ENCODE measurements at regions not wholly inside any gene's neighbourhood (a gene's known extent, or its start where the extent isn't known, plus 50 kb on each side); places are given as distances from the start of the nearest gene placed in this dataset.
"Not testable (repeated sequence)": the region's sequence is repeated elsewhere in the genome, so short reads cannot be mapped to it uniquely, and the experiment has no call there.

DNA sequence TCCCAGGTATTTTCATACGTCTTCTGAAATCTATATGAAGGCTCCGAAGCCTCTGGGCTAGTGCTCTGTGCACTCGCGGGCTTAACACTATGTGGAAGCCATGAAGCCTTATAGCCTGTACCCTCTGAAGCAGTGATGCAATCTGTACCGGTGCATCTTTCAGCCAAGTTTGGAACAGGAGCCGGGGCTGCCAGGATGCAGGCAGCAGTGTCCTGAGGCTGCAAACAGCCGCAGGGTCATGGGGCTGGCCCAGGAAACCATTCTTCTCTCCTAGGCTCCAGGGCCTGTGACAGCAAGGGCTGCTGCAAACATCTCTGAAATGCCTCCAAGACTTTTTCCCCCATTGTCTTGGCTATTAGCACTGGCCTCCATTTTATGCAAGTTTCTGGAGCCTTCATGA, 279.6 kb downstream of the POTED start:
- TF ChIP-seq, protein P1, sequence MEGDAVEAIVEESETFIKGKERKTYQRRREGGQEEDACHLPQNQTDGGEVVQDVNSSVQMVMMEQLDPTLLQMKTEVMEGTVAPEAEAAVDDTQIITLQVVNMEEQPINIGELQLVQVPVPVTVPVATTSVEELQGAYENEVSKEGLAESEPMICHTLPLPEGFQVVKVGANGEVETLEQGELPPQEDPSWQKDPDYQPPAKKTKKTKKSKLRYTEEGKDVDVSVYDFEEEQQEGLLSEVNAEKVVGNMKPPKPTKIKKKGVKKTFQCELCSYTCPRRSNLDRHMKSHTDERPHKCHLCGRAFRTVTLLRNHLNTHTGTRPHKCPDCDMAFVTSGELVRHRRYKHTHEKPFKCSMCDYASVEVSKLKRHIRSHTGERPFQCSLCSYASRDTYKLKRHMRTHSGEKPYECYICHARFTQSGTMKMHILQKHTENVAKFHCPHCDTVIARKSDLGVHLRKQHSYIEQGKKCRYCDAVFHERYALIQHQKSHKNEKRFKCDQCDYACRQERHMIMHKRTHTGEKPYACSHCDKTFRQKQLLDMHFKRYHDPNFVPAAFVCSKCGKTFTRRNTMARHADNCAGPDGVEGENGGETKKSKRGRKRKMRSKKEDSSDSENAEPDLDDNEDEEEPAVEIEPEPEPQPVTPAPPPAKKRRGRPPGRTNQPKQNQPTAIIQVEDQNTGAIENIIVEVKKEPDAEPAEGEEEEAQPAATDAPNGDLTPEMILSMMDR (conservative IDR thresholded peaks at IDR 0.05), result not testable (repeated sequence)
- not testable (repeated sequence) for TF ChIP-seq ZFX (IDR thresholded peaks at IDR 0.05)

All from C4-2B (cell line).